ENCODE measurements at regions not wholly inside any gene's neighbourhood (a gene's known extent, or its start where the extent isn't known, plus 50 kb on each side); places are given as distances from the start of the nearest gene placed in this dataset.

DNA sequence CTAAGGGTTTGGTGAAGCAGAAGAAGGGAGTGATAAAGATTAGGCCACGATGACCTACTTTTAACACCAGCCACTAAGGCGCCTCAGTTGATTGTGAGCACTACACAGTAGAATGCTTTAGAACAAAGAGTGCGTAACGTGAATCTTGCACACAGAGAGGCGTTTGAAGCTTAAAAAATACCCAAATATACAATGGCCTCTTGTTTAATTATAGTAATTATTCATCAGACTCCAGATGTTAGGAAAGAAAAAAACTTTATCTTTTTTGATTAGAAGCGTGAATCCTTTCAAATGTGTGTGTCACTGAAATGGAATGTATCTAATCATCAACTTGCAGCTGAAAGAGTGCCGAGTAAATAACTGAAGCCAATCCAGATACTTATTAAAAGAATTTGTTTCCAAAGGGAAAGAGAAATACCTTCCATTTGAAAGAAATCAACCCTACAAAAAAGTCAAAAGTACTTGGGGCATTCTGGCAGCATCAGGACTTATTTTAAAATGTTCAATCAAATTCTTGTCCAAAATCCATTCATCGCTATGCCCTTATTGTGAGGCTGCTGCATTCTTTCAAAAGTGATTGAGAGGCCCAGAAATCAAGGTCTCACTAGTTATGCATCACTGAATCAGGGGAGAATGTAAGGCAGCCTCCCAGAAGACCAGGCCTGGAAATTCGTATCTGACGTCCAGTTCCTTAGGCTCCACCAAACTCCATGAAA lies 337.5 kb downstream of the ZNF608 start:
- intact Hi-C loops (cut with DNase I, micrococcal nuclease), result no loop called here
- H3K4me1 Mint-ChIP-seq, result no peaks in the 10 kb centered on the region
- CTCF ChIA-PET, result no interaction called here

DNA sequence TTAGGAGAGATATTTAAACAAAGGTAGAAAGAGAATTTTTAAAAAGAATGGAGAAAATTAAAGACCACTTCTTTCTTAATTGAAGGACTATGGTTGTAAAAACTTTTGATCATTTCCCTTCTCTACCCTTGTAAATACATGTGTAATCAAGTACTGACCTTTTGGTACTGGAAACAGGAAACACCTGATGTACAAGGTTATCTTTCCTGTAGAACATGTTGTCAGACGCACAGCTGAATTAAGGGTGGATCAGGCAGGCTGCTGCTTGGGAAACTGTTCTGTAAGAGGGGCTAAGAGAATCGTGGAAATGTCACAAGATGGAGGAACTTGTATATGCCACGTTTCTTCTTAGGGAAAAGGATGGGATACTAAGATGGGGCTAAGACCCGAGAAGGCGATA lies 341.6 kb downstream of the ZNF608 start:
- H3K4me1 Mint-ChIP-seq, result no peaks in the 10 kb centered on the region
- no peak for ATAC-seq
- ChIA-PET CTCF (no interaction called here), POLR2A (no interaction called here)
- H3K27me3 Mint-ChIP-seq, result no peaks in the 10 kb centered on the region
- no peaks in the 10 kb centered on the region for H3K9me3 Mint-ChIP-seq (ENCODE audit: low read depth)
- DNase-seq, result no peak
- intact Hi-C loops (cut with DNase I, micrococcal nuclease), result no loop called here
- H3K4me3 Mint-ChIP-seq, result no peak overlapping the region
- no peak overlapping the region for H3K27ac Mint-ChIP-seq
- H3K36me3 Mint-ChIP-seq (ENCODE audit: low read depth), result no peaks in the 10 kb centered on the region

More for the DNA sequence above, 337.5 kb downstream of the ZNF608 start:
- Mint-ChIP-seq H3K4me3 (no peak overlapping the region), H3K27ac (no peak overlapping the region), H3K36me3 (ENCODE audit: low read depth) (no peaks in the 10 kb centered on the region), H3K9me3 (ENCODE audit: low read depth) (no peaks in the 10 kb centered on the region), H3K27me3 (no peaks in the 10 kb centered on the region)
- ATAC-seq (no peak), DNase-seq (no peak)
- POLR2A ChIA-PET, result no interaction called here

DNA sequence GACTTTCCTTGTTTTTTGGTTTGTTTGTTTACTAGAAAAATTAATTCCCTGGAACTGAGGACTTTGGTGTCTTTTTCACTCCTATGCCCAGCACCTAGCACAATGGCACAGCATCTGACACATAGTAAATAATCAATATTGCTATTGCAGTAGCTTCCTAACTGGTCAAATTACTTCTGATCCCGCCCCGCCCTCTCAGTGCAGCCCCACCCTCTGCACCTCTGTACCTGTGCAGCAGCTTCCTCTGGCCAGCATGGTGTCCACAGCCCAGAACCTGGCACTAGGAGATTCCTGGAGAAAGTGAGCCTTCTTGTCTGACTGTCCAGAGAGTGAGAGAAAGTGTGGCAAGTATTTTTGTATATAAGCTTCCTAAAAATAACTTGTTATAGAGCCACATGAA lies 343.2 kb downstream of the ZNF608 start:
- POLR2A ChIA-PET, result no interaction called here
- no peak for ATAC-seq

DNA sequence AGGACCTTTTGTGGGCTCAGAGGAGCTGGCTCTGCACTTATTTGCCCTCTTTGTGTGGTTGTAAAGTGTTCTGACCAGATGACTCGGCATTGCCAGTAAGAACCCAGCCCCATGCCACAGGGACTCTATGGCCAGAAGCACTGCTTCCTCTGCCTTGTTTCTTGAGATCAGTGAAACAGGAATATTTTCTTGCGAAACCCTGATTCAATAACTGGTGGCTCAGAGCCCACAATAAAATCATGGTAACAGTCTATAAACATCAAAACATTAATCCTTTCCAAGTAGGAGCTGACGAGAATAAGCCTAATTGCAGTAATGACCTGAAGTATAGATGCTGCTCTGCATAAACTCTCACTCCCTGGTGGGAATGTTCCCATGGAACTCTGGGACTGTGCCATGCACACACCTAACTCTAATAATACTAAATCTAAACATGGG lies 344.3 kb downstream of the ZNF608 start:
- H3K27me3 Mint-ChIP-seq, result no peaks in the 10 kb centered on the region
- no peak for ATAC-seq
- no peaks in the 10 kb centered on the region for H3K9me3 Mint-ChIP-seq (ENCODE audit: low read depth)
- ChIA-PET CTCF (interaction anchor here (0.6 kb wide), 1 partner anchor 279 kb away, joined by 4 read pairs; no protein-coding TSS in a partner anchor), POLR2A (no interaction called here)
- no peak overlapping the region for H3K4me3 Mint-ChIP-seq
- intact Hi-C loops (cut with DNase I, micrococcal nuclease), result no loop called here
- no peak overlapping the region for H3K27ac Mint-ChIP-seq
- no peak for DNase-seq
- H3K4me1 Mint-ChIP-seq, result no peaks in the 10 kb centered on the region
- no peaks in the 10 kb centered on the region for H3K36me3 Mint-ChIP-seq (ENCODE audit: low read depth)

More for the DNA sequence above, 343.2 kb downstream of the ZNF608 start:
- Mint-ChIP-seq H3K36me3 (ENCODE audit: low read depth) (no peaks in the 10 kb centered on the region), H3K27ac (no peak overlapping the region), H3K27me3 (no peaks in the 10 kb centered on the region), H3K4me3 (no peak overlapping the region), H3K9me3 (ENCODE audit: low read depth) (no peaks in the 10 kb centered on the region), H3K4me1 (no peaks in the 10 kb centered on the region)
- no peak for DNase-seq
- intact Hi-C loops (cut with DNase I, micrococcal nuclease), result no loop called here
- CTCF ChIA-PET, result no interaction called here

DNA sequence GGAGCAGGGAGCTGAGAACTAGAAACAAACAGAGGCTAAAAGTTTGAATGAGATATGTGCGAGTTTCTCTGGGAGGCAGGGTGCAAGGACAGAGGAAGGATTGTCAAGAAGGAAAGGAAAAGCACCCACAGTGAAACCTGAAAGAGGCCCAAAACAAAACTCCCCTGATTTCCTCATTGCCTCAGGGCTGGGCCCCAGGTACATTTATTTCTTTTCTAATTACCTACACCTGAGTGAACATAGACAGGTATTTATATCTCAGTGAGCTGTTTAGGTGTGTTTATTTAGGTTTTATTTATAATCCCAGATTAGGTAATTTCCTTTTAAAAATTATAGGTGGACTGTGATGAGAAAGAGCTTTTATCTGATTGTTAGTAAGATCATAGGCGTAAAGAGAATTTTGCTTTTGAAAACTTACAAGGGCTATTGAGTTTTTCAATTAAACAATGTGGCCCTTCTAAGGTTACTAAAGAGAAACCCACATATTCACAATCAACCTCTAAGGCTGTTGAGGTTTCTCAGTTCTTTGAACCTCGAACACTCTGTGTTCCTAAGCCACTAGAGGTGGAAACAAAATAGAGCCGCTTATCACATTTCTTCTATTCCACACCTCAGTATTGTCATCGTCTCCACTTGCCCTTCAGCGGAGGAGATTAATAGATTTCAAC lies 344.8 kb downstream of the ZNF608 start:
- POLR2A ChIA-PET, result no interaction called here
- no peaks in the 10 kb centered on the region for H3K36me3 Mint-ChIP-seq (ENCODE audit: low read depth)

DNA sequence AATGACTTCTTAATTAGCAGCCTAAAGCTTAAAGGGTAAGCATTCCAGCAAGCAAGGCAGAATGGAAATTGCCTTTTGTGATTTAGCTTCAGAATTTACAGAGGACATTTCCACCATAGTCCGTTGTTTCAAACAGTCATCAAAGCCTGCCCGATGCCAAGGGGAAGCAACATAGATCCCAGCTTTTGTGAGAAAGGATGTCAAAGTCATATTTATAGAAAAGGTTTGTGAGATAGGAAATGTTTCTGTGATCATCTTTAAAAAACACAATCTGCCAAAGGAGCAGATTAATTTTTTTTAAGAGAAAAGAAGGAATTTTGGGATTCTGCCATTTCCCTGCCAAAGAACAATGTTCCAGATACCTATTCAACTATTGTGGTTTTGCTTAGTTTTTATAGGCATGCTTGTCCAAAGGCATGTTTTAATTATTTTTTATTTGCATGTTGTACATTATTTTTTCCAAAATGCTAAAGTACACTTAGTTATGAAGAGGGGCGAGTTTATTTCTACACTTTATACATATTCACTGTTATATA lies 346.9 kb downstream of the ZNF608 start:
- Mint-ChIP-seq H3K36me3 (ENCODE audit: low read depth) (no peaks in the 10 kb centered on the region), H3K4me3 (no peak overlapping the region), H3K27ac (no peak overlapping the region), H3K27me3 (no peaks in the 10 kb centered on the region), H3K4me1 (no peaks in the 10 kb centered on the region), H3K9me3 (ENCODE audit: low read depth) (no peaks in the 10 kb centered on the region)
- DNase-seq (no peak), ATAC-seq (no peak)
- intact Hi-C loops (cut with DNase I, micrococcal nuclease), result no loop called here
- CTCF ChIA-PET, result no interaction called here
- POLR2A ChIA-PET, result interaction anchor here (0.6 kb wide), 1 partner anchor 84 kb away, joined by 3 read pairs; no protein-coding TSS in a partner anchor

More for the DNA sequence above, 344.8 kb downstream of the ZNF608 start:
- H3K4me1 Mint-ChIP-seq, result no peaks in the 10 kb centered on the region
- no peak overlapping the region for H3K27ac Mint-ChIP-seq
- no peak for DNase-seq
- no peak overlapping the region for H3K4me3 Mint-ChIP-seq
- no peak for ATAC-seq
- CTCF ChIA-PET, result interaction anchor here (0.6 kb wide), 1 partner anchor 279 kb away, joined by 4 read pairs; no protein-coding TSS in a partner anchor
- H3K9me3 Mint-ChIP-seq (ENCODE audit: low read depth), result no peaks in the 10 kb centered on the region
- intact Hi-C loops (cut with DNase I, micrococcal nuclease), result no loop called here
- H3K27me3 Mint-ChIP-seq, result no peaks in the 10 kb centered on the region

DNA sequence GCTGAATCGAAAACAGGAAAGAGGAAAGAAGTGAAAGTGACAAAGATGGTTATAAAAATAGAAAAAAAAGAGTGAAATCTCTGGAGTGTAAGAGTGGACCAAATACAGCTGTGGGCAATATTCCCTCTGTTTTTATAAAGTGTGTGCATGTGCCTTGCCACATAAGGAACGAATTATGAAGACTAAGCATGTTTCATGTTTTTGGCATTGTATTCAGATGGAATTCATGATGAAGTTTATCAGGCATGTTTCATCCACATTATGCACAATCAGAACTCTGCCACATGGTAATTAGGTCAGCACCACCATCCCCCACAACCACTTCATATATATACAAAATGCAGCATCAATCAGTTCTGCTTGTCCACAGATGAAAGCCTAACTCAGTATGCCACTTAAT lies 348.0 kb downstream of the ZNF608 start:
- intact Hi-C loops (cut with DNase I, micrococcal nuclease), result no loop called here
- Mint-ChIP-seq H3K36me3 (ENCODE audit: low read depth) (no peaks in the 10 kb centered on the region), H3K27ac (no peak overlapping the region), H3K4me3 (no peak overlapping the region), H3K4me1 (no peaks in the 10 kb centered on the region), H3K27me3 (no peaks in the 10 kb centered on the region), H3K9me3 (ENCODE audit: low read depth) (no peaks in the 10 kb centered on the region)
- no peak for DNase-seq
- ChIA-PET POLR2A (no interaction called here), CTCF (no interaction called here)
- no peak for ATAC-seq

DNA sequence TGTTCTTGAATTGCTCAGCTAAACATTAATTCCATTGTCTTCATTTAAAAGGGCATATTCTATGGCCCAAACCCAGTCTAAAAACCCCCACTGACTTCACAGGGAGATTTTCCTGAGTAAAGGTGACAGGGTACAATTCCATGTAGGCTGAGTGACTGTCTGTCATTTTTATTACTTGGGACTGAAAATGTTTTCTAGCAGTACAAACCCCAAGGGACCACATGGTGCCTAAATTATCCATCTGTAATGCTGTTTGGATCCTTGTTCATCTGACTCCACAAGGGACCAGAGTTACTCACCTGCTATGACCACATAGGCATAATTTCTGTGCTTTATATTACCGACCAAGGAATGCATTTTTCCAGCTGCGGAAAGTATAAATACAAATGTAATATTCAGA lies 349.1 kb downstream of the ZNF608 start:
- ATAC-seq (no peak), DNase-seq (no peak)
- Mint-ChIP-seq H3K4me1 (no peaks in the 10 kb centered on the region), H3K27me3 (no peaks in the 10 kb centered on the region), H3K4me3 (no peak overlapping the region), H3K9me3 (ENCODE audit: low read depth) (no peaks in the 10 kb centered on the region), H3K36me3 (ENCODE audit: low read depth) (no peaks in the 10 kb centered on the region), H3K27ac (no peak overlapping the region)
- ChIA-PET POLR2A (no interaction called here), CTCF (interaction anchor here (0.6 kb wide), 1 partner anchor 449 kb away, joined by 3 read pairs; no protein-coding TSS in a partner anchor)
- intact Hi-C loops (cut with DNase I, micrococcal nuclease), result no loop called here

DNA sequence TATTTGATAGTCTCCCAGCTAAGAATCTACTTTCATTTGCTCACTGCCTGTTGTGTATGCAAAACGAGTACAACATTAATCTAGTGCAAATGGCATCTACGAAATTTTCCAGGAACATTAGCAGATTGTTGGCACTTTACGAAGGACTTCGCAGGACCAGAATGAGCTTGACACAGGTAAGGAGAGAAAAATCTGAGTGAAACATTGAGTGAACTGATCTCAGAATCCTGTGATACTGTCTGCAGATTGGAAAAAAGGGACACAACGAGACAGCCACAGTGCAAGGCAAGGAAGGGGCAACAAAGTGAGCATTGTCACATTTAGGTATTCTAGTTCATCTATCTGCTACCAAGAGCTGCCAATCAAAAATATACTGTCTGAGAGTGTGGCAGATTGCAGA lies 350.5 kb downstream of the ZNF608 start:
- POLR2A ChIA-PET, result no interaction called here
- intact Hi-C loops (cut with DNase I, micrococcal nuclease), result no loop called here
- no peaks in the 10 kb centered on the region for H3K4me1 Mint-ChIP-seq
- H3K27me3 Mint-ChIP-seq, result no peaks in the 10 kb centered on the region
- no peaks in the 10 kb centered on the region for H3K36me3 Mint-ChIP-seq (ENCODE audit: low read depth)
- H3K9me3 Mint-ChIP-seq (ENCODE audit: low read depth), result peaks cover 1% of the 10 kb centered on the region
- no peak overlapping the region for H3K27ac Mint-ChIP-seq
- DNase-seq, result no peak
- no peak for ATAC-seq
- no peak overlapping the region for H3K4me3 Mint-ChIP-seq
- CTCF ChIA-PET, result no interaction called here

DNA sequence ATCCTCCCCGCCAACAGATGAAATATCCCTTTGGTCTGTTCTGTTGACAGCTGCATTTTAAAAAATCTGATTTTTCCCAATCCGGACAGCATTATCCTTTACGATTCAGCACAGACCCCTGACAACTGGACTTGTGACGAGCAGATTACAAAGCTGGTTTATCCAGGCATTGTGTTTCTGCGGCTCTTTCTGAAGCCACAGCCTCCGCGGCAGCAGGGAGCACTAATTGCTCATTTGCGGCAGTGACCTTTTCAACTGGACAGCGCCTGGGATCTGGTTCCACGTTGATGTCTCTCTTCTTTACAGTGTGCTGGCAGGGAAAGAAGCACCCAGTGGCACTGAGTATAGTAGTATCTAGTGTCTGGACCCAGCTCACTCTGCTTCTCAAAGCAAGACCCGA lies 351.2 kb downstream of the ZNF608 start:
- CTCF ChIA-PET, result no interaction called here
- no peak for ATAC-seq
- H3K9me3 Mint-ChIP-seq (ENCODE audit: low read depth), result peaks cover 2% of the 10 kb centered on the region

DNA sequence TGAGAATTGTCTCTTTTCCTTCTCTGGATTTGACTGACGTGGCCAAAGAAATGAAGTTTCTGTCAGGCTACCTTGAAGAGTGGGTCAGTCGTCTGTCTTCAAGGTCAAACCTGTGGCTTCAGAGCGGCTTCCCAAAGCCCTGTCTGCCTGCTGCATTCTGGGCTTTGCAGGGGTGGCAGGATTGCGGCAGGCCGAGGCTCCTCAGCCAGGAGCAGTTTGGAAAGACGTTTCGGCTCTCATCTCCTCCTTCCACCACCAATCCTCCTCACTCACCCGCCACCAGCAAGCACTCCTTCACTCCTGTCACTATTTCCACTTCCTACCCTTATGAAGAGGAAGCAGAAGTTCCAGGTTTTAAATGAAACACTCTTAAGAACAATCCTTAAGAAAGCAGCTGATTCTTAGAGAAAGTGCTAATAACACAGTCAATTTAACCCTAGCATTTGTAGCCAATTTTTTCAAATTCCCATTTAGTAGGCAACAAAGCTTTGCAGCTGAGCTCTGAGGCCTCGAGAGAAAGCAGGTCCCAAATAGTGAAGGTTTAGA lies 351.7 kb downstream of the ZNF608 start:
- intact Hi-C loops (cut with DNase I, micrococcal nuclease), result no loop called here
- no peak for ATAC-seq
- H3K4me1 Mint-ChIP-seq, result no peaks in the 10 kb centered on the region

More for the DNA sequence above, 351.2 kb downstream of the ZNF608 start:
- H3K27me3 Mint-ChIP-seq, result no peaks in the 10 kb centered on the region
- POLR2A ChIA-PET, result no interaction called here
- H3K4me1 Mint-ChIP-seq, result no peaks in the 10 kb centered on the region
- no peak overlapping the region for H3K4me3 Mint-ChIP-seq
- intact Hi-C loops (cut with DNase I, micrococcal nuclease), result no loop called here
- DNase-seq, result no peak
- no peak overlapping the region for H3K27ac Mint-ChIP-seq
- H3K36me3 Mint-ChIP-seq (ENCODE audit: low read depth), result no peaks in the 10 kb centered on the region

More for the DNA sequence above, 351.7 kb downstream of the ZNF608 start:
- Mint-ChIP-seq H3K9me3 (ENCODE audit: low read depth) (peaks cover 7% of the 10 kb centered on the region), H3K4me3 (no peak overlapping the region), H3K36me3 (ENCODE audit: low read depth) (no peaks in the 10 kb centered on the region), H3K27ac (no peak overlapping the region), H3K27me3 (no peaks in the 10 kb centered on the region)
- no peak for DNase-seq
- ChIA-PET POLR2A (no interaction called here), CTCF (no interaction called here)

All from activated CD4-positive, alpha-beta T cell treated with anti-CD3 and anti-CD28 coated beads for 36 hours (primary cell).